ENCODE measurements at regions not wholly inside any gene's neighbourhood (a gene's known extent, or its start where the extent isn't known, plus 50 kb on each side); places are given as distances from the start of the nearest gene placed in this dataset.

DNA sequence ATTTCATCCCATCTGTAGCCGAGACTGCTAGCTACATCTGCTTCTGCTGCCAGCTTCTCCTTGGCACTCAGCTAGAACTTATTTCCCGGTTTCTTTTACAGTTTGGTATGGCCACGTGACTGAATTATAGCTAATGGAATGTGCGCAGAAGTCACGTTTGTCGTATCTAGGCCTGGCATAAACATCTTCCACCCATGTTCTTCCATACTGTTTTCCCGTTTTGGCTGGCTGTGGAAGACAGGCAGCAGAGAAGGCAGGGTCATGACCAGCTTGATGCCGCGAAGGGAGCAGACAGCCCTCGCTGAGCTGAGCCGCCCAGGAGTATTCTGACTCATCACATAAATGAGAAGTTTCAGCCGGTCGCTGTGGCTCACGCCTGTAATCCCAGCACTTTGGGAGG is 186.7 kb downstream of the RFC3 start:
- no peak for FAIRE-seq

DNA sequence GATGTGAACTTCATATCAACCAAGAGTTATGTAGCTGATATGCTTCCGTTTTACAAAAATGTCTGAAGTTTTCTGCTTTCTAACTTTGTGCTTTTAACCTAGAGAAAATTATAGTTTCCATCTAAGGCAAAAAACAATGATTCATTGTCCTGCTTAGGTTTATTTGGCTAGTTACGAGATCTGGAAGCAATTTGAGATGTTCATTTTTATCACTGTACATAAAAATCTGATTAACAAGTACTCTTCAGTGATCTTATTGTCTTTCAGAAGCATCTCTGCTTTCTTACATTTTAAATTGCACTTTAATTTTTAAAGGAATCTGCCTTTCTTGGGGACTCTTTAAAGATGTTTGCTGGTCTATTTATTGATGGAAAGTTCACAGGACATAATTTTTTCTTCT is 188.1 kb downstream of the RFC3 start:
- no peak for FAIRE-seq

- no peak for FAIRE-seq
These were observed 193.7 kb downstream of the RFC3 start for GRCh38 chr13:34011552-34012085.

DNA sequence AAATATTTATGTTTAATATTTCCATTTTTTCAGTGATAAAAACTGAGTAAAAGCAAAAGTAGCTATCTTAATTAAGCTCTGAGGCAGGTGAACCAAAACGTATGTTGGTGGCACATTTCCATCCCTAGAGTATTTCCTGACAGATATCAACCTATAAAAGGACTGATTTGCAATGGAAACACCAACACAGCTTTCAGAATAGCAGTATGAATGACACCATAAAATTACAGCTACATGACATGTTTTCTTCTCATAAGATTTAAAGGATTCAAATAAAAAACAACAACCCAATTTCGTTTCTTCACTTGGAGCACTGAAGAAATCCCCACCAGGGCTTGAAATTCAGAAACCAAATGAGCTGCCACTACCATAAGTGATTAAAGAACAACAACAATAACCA is 194.4 kb downstream of the RFC3 start:
- FAIRE-seq = no peak

DNA sequence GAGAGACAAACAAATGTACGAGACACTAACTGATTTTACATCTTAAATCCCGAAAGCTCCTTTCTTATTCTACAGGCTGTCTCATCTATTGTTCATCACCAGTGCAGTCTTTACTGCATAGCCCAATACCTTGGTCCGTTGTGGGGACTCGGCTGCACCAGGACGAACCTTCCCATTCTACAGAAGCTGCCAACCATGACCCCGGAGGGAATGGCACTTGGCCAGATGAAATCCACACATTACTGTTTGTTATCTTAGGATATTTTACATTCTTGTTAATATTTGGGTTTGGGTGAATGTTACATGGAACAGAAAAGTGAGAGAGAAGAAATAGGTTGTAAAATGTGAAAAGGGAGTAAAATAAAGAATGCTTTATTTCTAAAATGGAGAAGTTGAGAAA is 195.1 kb downstream of the RFC3 start:
- FAIRE-seq = no peak

DNA sequence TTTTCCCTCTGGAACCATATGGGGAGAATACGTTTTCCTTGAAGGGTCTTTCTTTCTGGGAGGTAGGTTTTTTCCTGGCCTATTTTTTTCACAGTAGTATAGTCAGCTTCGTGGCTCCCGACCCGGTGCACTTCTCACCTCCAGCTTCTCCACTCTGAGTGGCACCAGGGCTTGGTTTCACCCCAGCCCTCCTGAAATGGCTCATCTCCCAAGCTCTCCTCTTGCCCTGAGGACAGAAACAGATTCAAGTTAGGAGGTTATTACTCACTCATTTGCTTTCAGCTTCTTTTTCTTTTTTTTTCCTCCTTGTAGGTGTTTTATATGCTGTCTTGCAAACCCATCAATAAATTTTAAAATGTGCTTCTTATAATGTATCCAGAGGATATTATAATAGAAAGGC is 199.3 kb downstream of the RFC3 start:
- FAIRE-seq = no peak

GRCh38 chr13:34019870-34020269 is 201.9 kb downstream of the RFC3 start:
- no peak for FAIRE-seq

- FAIRE-seq = no peak
These were observed 202.4 kb downstream of the RFC3 start for GRCh38 chr13:34020388-34020787.

DNA sequence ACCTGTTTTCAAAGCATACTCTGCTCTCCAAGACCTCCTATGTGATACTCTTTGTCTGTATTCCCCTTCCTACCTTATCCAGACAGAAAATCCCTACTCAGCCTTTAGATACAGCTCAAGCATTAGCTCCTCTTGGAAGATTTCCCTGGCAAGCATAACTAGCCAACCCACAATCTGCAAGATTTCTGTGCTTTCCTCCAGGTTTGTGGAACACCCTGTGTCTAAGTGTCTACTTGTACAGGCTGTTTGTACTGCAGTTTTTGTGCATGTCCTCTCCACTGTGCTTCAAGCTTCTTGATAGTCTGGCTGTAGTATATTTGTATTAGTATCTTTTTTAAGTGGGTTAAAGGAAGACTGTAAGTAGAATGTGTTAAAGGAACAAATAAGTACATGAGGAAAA is 203.7 kb downstream of the RFC3 start:
- FAIRE-seq = no peak

GRCh38 chr13:34025746-34026145 is 207.8 kb downstream of the RFC3 start:
- FAIRE-seq = no peak

DNA sequence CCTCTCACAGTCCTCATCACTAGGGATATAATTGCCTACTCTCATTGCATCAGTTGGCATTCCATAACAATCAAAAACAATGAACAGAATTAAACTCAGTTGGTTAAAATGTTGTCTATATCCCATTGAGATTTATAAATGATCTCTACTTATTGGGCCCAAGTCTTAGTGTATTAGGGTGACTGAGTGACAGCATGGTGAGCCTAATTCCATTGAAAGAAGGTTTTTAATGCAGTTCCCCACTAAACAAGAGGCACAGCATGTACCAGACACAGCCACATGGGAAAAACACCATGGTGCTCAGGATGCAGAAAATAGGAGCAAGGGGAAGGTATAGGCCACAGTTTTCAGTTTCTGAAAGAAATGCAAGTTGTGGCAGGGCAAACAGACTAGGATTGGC is 208.4 kb downstream of the RFC3 start:
- FAIRE-seq = no peak

- no peak for FAIRE-seq
These were observed 210.8 kb downstream of the RFC3 start for GRCh38 chr13:34028496-34029442.

DNA sequence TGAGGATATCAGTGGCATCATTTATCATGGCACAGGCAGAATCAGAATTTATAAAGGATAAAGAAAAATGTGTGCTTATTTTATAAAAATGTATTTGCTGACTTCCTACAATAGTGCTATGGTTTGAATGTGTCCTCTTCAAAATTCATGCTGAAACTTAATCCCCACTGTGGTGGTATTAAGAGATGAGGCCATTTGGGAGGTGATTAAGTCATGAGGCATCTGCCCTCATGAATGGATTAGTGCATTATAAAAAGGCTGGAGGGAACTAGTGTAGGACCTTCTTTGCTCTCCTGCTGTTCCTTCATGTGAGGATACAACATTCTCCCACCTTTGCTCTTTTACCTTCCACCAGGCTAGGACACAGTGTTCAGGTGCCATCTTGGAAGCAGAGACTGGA is 212.8 kb downstream of the RFC3 start:
- FAIRE-seq = no peak

- FAIRE-seq = no peak
These were observed 213.7 kb downstream of the RFC3 start for GRCh38 chr13:34031610-34032009.

DNA sequence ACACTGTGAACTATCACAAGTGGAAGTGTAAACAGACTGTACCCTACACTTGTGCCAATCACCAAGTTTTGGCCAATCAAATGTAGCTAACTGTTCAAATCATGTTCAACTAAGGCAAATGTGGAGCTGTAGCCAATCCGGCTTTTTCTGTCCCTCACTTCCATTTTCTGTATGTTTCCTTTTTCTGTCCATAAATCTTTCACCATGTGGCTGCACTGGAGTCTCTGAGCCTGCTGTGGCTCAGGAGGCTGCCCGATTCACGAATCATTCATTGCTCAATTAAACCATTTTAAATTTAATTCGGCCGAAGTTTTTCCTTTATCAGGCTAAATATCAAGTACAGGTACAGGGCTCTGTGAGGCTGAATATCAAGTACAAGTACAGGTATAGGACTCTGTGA is 216.5 kb downstream of the RFC3 start:
- no peak for FAIRE-seq

DNA sequence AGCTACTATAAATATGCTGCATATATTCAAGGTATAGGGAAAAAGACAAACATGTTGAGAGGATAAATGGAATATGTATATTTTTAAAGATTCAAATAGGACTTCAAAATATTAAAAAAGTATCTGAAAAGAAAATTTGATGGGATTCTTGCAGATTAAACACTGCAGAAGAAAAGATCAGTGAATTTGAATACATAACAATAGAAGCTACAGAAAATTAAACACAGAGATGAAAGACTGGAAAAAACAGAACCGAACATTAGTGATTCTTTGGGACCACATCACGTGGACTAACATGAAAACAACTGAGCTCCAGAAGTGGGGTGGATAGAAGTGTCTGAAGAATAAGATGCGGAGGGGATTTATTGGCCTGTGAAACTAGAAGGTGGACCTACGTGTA is 217.2 kb downstream of the RFC3 start:
- FAIRE-seq = no peak

- FAIRE-seq = no peak
These were observed 217.9 kb downstream of the RFC3 start for GRCh38 chr13:34035676-34036325.

GRCh38 chr13:34037636-34038540 is 219.9 kb downstream of the RFC3 start:
- no peak for FAIRE-seq

DNA sequence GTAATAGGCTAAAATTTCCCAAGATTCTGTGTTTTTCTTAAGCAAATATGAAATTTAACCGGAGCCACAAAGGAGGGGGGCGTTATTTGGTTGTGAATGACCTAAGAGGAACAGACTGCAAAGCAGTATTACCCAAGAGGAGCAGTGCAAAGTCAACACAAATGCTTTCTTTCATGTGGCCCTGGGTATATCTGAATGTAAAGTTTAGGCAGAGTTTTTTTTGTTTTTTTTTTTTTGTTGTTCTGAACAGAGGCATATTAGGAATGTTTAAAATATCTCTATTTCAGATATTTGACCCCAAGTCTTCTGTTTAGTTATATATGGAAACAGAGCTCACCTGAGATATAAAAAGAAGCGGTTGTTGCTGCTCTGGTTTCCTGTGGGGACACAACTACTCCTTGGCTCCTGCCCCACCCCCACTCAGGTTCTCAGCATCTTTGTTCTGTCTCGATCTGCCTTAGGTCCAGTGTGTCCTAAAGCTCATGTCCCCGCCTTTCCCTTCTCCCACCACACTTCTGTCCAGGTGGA is 220.7 kb downstream of the RFC3 start:
- no peak for FAIRE-seq

DNA sequence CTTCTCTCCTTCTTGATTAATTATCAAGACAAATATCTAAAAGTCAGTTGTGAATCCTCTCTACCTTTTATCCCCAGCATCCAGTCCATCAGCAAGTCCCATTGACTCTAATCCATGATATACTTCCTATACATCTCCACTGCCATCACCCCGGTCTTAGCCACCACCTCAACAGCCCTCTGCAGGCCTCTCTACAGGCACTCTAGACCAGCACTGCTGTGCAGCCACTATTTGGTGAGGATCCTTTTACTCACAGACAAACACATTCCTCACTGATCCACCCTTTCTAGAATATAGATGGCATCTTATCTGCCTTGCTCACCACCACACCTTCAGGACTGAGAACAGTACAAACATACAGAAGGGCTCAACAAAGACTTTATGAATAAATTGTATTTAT is 221.7 kb downstream of the RFC3 start:
- FAIRE-seq = no peak

DNA sequence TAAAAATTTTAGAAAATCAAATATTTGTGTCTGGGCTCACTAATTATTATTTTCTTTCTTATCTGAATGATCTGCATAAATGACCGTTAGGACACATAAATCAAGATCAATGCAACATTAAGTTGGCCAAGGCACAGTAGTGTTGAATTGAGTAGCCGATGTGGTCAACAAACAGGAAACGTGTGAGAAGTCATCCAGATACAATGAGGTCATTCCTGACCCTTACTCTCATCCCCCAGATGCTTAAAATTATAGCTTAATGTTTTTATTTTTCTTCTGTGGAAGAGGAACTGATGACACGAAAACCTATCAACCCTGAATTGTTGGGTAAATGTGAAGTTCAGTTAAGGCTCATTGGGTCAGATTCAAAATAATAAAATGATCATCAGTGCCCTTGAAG is 222.9 kb downstream of the RFC3 start:
- no peak for FAIRE-seq

DNA sequence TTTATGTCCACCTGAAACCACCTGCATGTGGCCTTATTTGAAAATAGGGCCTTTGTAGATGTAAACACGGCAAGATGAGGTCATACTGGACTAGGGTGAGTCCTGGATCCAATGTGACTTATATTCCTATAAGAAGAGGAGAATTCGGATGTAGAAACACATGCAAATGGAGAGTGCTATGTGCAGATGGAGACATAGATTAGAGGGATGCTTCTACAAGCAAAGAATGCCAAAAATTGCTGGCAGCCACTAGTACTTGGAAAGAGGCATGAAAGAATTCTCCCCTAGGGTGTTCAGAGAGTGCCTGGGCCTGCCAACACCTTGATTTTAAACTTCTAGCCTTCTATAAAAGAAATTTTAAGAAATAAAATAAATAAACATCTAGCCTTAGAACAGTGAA is 226.1 kb downstream of the RFC3 start:
- no peak for FAIRE-seq

DNA sequence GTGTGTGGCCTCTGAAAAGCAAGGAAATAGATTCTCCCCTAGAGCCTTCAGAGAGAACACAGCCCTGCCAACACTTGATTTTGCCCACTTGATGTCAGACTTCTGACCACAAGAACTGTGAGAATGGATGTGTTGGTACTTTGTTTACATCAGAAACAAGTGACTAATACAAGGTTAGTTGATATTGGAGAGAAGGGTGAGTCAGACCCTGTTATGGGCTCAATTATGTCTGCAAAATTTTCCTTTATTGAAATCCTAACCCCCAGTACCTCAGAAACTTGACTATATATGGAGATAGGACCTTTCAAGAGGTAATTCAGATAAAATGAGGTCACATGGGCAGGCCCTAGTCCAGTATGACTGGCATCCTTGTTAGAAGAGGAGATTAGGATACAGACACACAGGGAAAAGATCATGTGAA is 226.7 kb downstream of the RFC3 start:
- FAIRE-seq = no peak
